NCI-H2196 (cell line): ENCODE measurements at regions not wholly inside any gene's neighbourhood (a gene's known extent, or its start where the extent isn't known, plus 50 kb on each side); places are given as distances from the start of the nearest gene placed in this dataset.
A peak's percentile ranks its signal among the peaks of the same experiment; 100 is the strongest.

ENCODE experiments used
- DNase-seq: peaks from one replicate; lab custom pipeline; 2025; ENCODE audit not compliant: unreplicated experiment; lab: John Stamatoyannopoulos, UW

DNA sequence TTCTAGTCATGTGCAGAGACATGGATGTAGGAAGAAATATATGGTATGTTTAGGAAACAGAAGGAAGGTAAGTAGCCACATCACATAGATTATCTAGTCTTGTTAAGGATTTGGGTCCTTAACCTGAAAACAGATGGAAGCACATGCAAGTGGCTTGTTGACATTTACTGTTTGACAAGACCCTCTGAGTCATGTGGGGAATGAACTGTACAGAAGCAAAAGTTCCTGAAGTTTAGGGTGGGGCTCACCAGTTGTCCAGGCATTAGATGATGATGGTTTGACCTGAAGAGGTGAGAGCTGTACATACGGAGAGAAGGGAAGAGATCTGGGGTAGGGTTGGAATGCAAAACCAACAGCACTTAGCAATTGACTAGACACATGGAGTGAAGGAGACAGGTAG lies 281.1 kb upstream of the GRIP1 start:
- DNase-seq = no peak

GRCh38 chr12:66960704-66961690 lies 282.1 kb upstream of the GRIP1 start:
- DNase-seq = no peak

DNA sequence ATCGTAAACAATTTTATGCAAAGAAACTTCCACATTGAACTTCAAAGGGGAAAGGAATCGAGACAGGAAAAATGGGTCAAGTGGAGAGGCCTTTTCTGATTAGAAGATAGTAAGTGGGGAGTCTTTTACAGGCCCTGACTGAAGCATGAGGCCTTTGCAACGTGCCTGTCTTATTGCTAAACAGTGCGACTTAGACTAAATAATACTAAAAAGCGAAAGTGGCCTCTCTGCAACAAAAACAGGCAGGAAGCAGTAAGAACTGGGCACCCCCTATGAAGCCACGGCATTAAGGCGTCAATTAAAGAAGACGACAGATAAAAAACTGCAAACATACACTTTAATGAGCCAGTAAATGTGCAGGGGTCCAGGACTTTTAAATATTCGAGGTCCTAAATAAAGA lies 283.4 kb upstream of the GRIP1 start:
- DNase-seq = no peak

GRCh38 chr12:66963901-66964300 lies 285.0 kb upstream of the GRIP1 start:
- no peak for DNase-seq

DNA sequence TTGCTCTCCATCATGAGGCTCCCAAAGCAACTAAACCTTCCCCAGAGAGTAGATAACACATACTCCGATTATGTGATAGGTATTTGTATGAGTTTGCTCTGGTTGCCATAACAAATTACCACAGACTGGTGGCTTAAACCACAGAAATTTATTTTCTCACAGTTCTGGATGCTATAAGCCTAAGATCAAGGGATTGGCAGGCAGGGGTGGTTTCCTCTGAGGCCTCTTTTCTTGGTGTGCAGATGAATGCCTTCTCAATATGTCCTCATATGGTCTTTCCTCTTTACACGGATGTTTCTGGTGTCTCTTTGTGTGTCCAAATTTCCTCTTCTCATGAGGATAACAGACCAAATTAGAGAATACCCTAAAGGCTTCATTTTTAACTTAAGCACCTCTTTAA lies 285.8 kb upstream of the GRIP1 start:
- no peak for DNase-seq

- DNase-seq = no peak
These were observed 286.7 kb upstream of the GRIP1 start for GRCh38 chr12:66965621-66966020.

- no peak for DNase-seq
These were observed 292.9 kb upstream of the GRIP1 start for GRCh38 chr12:66971816-66972215.

DNA sequence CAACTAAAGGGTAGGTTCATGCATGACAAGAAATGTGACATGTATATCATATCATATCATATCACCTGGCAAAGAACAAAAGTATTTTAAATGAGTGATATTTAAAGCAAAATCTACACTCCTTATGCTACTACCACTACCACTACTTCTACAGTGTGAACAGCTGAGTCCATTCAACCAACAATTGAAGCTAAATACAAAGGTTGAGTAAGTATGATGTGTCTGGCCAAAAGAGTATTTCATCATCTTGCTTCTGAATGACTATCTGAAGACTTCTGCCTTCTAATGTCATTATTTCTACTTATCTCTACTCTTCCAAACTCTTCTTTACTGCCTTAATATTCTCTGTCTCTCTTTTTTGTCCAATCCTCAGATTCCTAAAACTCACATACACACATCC lies 292.6 kb upstream of the CAND1 start:
- no peak for DNase-seq

DNA sequence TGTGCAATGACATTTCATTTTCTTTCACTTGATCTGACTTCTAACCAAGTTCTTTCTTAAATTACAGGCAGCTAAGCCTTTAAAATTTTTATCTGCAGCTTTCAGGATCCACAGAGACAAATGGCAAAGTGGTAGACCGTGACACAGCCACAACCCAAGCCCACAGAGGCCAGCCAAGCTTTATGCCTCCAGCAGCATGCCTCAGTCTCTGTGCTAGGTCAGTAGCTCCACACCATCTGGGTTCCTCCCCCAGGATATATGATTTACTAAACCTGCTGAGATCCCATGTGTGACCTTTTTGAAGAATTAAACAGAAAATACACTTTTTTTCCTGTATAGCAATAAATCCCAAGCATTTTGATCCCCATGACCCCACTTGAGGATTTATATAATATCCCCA lies 290.4 kb upstream of the CAND1 start:
- no peak for DNase-seq

DNA sequence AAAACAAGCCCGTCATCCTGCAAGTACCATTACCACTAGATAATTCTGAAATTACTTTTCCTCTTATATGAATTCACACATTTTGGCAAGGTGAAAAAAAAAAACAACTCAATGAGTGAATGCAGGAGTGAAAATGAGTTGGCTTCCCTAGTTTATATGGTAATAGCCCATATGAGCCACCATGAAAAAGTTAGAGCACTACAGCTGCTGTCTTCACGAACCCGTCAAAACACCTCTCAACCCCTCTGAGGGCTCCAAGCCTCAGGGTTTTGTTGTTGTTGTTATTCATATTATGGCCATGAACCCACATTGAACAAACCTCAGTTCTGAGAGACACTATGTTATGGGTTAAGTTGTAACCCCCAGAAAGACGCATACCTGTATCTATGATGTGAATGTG lies 289.9 kb upstream of the CAND1 start:
- DNase-seq = no peak

DNA sequence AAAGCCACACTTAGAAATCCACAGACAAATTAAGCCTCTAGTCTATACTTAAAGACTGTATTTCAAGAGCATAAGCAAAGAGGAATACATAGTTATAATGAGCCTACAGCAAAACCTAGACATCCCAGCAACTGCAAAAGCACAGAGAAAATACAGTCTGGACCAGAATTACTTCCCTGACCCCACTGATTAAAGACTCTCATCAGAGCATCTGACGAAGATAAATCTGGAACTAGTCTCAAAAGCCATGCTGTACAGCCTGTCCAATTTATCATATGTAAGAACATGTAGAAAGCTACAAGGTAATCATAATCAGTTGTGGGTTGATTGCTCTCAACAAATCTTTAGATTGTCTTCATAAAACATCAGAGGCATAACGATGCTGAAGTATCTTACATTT lies 285.1 kb upstream of the CAND1 start:
- DNase-seq = no peak

GRCh38 chr12:66984962-66985361 lies 284.2 kb upstream of the CAND1 start:
- DNase-seq = peak; percentile 38

- DNase-seq = no peak
These were observed 270.0 kb upstream of the CAND1 start for GRCh38 chr12:66999141-66999540.

- DNase-seq = no peak
These were observed 267.9 kb upstream of the CAND1 start for GRCh38 chr12:67001251-67001650.

DNA sequence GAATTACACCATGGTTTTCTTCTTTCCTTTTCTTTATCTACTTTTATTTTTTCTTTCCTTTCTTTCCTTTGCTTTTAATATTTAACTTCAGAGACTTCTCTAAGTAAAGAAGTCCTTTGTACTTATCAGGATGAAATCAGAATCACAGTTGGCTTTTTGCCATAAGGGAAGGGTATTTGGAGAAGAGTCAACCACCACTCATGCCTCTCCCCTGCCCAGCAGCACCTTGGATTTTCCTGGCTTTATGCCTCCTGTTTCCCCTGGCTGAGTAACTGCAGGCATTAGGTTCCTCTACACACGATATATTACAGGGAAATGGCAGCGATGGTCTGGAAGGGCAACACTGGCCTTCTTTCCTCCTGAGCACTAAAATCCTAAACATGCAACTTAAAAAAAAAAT lies 266.4 kb upstream of the CAND1 start:
- peak; percentile 44 for DNase-seq

DNA sequence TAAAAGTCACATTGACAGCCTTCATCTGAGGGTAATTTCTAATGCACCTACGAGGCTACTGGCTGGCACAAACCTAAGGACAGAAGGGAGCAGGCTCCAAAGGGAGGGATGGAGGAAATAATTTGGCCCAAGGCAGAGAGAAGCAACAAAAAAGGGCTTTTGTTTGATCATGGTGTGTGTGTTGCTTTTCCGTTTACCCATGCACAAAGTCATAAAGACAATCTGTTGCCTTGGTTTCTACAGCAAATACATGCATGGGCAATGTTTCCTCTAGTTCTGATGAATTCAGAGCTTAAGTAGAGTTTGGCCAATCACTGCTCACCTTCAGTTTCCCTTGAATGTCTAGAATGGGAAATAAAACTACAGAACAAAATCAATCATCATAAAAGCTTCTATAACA lies 262.5 kb upstream of the CAND1 start:
- DNase-seq = no peak

DNA sequence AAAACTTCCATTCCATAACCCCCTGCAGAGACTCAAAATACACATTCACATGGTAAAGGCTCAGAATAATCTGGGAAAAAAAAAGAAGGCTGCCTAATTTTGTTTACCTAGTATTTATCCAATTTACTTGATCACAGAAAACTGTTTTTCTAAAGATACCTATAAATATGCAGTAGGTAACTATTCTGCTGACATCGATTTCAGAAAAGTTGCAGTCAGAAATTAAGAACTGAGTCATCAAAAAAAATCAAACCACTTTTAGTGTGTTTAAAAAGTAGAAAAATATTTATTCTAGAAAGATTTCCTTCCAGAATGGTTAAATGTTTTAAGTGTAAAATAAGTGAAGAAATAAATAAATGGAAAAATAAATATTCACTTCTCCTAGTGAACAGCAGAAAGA lies 254.5 kb upstream of the CAND1 start:
- DNase-seq = no peak

DNA sequence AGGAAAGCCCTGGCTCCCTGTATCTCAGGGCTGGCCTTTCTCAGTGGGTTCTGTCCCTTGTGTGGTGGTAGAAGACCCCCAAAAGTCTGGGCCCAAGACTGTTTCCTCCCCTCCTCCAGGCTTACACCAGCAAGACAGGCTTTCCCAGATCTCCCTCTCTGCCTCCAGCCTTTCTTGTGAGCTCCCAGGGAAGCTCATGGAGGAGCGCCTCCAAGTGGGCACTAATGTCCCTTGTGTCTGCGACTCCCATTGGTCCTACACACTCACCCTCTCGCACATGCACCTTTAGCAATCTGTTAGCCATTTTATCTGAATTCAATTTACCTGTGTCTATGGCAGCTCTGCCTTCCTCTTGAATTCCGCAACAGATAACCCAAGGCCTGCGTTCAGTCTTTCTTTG lies 251.1 kb upstream of the CAND1 start:
- no peak for DNase-seq

- DNase-seq = peak; percentile 51
These were observed 250.1 kb upstream of the CAND1 start for GRCh38 chr12:67019070-67019469.

- DNase-seq = peak; percentile 16
These were observed 243.5 kb upstream of the CAND1 start for GRCh38 chr12:67025543-67026114.

- DNase-seq = no peak
These were observed 242.5 kb upstream of the CAND1 start for GRCh38 chr12:67026487-67027246.

- no peak for DNase-seq
These were observed 240.6 kb upstream of the CAND1 start for GRCh38 chr12:67028529-67028928.
